HG03521 (cell line): ENCODE measurements at regions not wholly inside any gene's neighbourhood (a gene's known extent, or its start where the extent isn't known, plus 50 kb on each side); places are given as distances from the start of the nearest gene placed in this dataset.

Experiments used
- ATAC-seq: cut with Tn5 transposase; IDR thresholded peaks from one replicate; pipeline ENCODE4 v1.9.1; 2021; ENCODE audit warnings: mild to moderate bottlenecking, moderate library complexity; ENCODE audit not compliant: unreplicated experiment

DNA sequence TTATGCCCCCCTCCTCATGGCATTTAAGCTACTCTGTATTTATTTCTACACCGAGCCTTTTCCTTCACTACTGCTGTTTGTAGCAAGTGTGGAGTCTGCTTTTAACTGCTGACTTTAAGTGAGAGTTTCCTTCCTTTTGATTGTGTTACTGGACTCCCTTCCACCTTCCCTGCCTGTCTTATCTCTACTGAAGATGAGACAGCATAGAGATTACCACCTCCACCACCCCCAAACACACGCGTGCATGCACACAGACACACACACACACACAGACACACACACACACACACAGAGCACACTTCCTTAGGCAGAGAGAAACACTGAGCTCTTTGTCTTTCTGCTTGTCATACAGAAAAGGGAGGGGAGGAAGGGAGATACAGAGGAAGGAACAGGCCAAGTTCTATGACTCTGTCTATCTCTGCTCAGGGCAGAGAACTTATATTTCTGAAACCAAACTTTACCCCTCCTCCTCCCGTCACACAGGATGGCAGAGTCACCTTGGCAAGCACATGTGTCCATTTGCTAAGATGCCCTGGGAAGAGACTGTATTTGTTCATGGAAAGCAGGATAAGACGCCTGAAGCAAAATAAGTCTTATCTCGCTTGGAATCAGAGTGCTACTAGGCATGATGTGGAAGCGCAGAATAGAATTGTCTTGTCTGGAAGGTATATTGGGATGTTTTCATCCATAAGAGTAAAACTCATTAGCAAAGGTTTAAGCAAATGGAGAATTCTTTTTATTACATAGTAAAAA is 81.8 kb upstream of the CAV2 start:
- no peak for ATAC-seq

DNA sequence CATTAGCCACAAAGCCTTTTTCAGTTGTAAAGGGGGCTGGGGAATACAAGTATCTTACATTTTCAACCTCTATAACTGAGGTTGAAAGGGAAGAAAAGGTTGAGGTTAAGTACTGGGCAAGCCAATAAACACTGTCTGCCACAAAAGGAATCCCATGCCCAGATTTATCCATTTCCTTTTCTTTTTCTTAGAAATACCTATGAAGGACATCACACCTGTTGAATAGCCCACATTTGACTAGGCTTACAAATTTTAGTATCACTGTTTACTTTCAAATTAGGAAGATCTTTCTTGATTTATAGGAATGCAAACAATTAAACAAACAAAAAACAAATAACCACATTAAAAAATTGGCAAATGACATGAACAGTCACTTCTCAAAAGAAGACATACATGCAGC is 81.0 kb upstream of the CAV2 start:
- ATAC-seq = no peak

DNA sequence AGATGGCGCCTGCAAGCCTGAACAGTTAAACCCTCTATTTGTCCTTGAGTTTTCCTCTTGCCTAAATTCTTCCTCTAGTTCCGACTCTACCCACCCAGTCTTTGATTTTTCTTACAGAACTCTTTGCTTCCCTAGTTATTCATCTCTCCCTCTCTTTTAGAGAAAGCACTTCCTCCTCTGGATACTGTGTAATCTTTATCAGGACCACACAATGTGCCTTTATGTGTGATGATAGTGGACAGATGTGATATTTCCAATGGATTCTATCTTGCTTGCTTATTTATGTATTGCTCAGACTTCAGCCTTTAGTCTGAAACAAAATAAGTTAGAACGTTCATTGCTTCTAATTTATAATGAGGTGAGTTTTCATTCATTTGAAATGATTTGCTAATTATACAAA is 79.5 kb upstream of the CAV2 start:
- ATAC-seq = no peak

GRCh38 chr7:116421298-116421697 is 78.2 kb upstream of the CAV2 start:
- no peak for ATAC-seq

- no peak for ATAC-seq
Observed at GRCh38 chr7:116422683-116423082, 76.9 kb upstream of the CAV2 start.

- ATAC-seq = no peak
Observed at GRCh38 chr7:116423499-116423898, 76.0 kb upstream of the CAV2 start.

DNA sequence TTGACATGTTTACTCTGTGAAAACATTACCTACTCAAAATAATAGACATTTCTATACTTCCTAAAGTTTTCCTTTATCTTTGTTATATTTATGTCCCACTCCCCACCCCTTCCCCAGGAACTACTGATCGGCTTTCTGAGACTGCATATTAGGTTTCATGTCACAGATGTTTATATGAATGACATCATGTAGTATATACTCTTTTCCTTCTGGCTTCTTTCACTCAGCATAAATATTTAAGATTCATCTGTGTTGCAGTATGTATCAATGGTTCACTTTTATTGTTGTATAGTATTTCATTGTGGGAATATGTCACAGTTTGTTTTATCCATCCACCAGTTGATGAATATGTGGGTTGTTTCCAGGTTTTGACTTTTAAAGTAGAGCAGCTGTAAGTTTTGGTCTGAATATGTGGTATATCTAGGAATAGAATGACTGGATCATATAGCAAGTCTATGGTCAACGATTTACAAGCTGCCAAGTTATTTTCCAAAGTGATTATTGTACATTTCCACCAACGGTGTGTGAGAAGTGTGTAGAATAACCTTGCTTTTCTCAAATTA is 73.8 kb upstream of the CAV2 start:
- ATAC-seq = no peak

DNA sequence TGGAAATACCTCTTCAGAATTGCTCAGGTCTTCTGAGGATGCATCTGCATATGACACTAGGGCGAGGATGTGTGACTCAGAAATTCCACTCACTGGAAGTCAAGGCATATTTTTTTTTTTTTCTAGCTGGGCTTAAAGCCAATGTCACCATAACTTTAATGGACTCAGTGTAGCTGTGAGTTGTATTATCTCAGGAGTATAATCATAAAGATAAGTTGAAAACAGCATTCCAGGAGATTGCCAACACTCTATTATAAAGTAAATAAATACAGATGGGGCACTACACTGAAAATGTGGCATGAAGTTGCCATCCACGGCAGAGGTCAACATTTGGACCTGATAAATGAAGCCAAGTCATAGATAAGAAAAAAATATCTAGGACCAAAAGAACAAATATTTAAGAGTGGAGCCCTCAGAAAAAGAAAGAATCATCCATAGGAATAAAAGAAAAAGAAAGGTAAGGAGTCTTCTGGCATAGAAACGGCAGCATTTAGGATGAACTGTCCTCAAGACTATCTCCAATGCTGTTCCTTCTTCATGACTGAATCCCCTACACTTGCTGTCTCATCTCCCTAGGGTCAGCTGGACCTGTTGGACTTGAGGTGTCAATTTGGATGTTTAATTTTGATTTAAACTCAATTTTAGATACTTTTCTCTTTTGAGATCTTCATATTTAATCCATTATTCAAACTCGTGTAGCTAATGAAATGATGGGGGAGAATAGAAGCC is 72.9 kb upstream of the CAV2 start:
- no peak for ATAC-seq

DNA sequence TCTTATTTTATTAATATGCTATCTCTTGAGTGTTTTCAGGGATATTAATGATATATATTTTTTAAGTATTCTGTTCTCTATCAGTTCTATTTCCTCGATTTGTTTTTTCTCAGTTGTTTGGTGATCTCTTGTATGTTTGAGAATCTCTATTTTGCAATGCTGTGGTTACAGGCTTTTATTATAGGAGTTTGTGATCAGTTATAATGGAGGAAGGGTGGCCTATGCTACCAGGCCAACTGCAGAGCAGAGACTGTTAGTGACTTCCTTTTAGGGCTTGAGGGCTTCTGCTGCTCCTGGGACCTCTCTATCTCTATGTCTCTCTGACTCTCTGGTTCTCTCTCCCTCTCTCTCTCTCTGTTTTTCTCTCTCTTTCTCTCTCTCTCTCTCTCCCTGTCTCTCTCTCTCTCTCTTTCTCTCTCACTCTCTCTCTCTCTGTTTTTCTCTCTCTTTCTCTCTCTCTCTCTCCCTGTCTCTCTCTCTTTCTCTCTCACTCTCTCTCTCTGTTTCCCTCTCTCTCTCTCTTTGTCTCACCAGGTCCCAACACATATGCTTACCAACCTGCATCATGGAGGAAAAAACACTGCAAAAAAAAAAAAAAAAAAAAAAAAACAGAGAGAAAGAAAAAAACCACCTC is 69.4 kb upstream of the CAV2 start:
- no peak for ATAC-seq

DNA sequence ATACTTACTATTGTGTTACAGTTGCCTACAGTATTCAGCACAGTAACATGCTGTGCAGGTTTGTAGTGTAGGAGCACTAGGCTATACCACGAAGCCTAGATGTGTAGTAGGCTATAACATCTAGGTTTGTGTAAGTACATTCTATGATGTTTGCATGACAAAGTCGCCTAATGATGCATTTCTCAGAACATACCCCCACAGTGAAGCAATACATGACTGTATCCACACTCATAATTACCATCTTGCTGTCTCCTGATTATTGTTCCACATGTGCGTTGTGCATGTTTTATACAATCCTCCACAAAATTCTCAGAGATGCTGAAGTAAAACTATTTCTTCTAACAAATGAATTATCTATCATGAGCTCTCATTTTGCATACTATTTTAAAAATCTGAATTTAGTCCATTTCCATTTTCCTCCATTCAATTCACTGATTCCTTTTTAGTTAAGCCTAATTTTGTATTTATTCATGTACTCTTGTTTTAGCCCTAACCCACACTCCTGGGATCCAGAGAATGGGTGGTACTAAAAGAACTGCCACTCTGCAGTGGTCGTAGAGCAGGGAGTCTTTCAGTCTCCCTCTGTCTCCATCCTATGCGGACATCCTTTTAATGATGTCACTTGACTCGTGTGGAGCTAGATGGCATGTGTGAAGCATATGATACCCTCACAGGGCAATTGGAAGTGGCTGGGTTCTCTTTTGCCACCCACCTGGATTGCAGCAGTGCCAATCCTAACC is 67.6 kb upstream of the CAV2 start:
- ATAC-seq = no peak

GRCh38 chr7:116432527-116432916 is 67.0 kb upstream of the CAV2 start:
- ATAC-seq = no peak

- ATAC-seq = no peak
Observed at GRCh38 chr7:116433246-116433645, 66.3 kb upstream of the CAV2 start.

DNA sequence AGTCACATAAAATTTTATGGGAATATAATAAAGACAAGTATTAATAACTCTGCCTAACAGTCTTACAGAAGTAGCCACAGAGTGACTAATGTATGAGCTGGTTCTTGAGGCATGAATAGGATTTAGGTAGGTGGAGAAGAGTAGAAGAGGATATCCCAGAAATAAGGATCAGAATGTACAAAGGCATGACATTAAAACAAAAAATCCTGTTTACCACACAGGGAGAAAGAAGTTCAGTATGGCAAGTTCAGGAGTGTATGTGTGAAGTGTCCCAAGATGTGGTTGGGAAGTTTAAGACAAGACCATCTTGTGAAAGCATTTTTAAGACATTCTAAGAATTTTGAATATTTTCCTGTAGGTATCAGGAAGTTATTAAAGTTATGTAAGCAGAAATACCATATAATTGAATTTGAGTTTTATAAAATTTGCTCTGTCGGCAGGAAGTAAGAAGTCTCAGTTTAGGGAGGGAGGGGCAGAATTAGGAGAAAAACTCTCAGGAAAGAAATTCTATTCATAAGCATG is 64.7 kb upstream of the CAV2 start:
- no peak for ATAC-seq

DNA sequence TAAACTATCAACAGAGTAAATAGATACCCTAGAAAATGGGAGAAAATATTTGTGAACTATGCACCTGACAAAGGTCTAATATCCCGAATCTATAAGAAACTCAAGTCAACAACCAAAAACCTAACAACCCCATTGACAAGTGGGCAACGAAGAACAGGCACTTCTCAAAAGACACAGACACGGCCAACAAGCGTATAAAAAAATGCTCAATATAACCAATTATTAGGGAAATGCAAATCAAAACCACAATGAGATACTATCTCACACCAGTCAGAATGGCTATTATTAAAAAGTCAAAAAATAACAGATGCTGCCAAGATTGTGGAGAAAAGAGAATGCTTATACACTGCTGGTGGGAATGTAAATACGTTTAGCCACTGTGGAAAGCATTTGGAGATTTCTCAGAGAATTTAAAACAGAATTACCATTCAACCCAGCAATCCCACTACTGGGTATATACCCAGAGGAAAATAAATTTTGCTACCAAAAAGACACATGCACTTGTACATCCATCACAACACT is 63.2 kb upstream of the CAV2 start:
- no peak for ATAC-seq

DNA sequence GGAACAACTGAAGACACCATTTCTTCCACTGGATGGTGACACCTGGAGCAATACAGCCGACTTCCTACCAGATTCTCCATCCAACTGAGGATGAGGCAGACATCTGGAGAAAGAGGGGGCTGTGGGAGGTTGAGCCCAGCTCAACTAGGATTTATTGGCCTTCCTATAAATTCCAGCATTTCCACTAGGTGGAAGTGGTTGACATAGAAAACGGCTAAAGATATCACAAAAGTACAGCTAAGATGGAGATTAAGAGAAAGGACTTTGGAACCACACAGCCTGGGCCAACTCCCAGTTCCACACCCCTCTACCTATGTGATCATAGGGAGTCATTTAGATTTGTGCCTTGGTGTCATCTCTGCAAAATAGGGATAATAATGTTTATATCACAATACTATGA is 61.3 kb upstream of the CAV2 start:
- ATAC-seq = no peak

DNA sequence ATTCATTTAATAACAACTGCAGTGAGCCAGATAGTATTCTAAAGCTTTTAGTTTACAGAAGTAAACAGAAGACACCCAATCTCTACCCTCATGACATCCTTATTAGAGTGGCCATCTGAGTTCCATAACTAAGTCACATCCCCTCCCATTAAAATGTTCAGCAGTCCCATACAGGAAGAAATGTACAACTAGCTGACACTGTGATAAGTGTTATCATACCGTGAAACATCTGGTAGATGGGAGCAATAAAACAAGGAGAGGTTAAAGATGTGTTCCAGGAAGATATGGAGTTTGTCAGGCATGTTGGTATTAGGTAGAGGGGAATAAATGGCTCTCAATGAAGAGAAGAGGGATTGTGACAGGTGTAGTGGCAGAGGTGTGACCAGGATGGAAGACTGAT is 60.5 kb upstream of the CAV2 start:
- no peak for ATAC-seq

DNA sequence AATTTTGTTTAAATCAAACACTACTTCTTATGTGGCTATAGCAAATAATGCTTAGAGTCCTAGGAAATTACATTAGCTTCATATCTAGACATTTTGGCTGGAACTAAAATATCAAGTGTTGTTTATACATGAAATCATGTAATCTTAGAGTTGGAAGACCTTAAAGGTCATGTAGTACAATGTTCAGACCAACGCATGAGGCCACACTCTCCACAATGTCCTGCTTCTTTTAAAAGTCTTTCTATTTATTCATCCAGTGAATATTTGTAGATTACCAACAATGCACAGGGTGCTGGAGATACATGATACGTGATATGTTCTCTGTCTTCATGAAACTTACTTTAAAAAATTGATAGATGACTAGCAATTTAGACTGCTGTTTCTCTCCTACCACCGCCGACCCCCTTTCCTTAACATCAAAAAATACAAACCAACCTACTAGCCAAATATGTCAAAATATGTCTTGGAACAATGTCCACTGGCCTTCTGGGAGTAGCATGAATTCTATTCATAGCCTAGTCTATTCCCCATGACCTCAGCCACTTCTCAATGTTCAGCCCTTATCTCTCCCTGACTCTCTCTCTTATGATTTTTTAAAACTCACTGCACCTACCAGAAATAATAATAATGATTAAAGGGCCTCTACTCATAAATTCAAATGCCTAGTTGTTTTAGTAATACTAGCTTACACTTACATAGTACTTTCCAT is 59.5 kb upstream of the CAV2 start:
- ATAC-seq = no peak

DNA sequence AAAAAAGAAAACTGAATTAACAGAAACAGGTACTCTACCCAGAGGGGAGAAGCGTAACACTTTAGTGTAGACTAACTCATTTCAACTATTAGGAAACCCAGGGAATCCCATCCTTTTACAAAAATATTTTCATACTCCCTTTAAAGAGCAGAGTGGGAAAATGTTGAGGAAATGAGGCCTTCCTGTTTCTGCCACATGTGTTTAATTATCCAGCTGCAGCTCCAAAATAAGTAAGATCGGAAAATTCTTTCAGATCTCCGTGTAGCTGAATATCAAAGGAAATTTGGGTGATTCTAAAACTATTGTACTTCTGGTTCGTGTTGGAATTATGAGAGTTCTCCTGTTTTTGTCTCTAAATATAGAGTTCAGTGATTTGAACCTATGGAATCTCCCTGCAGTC is 58.0 kb upstream of the CAV2 start:
- ATAC-seq = no peak

- no peak for ATAC-seq
Observed at GRCh38 chr7:116443101-116443523, 56.4 kb upstream of the CAV2 start.

GRCh38 chr7:116443646-116444045 is 55.9 kb upstream of the CAV2 start:
- ATAC-seq = no peak
